ENCODE measurements at regions not wholly inside any gene's neighbourhood (a gene's known extent, or its start where the extent isn't known, plus 50 kb on each side); places are given as distances from the start of the nearest gene placed in this dataset.

DNA sequence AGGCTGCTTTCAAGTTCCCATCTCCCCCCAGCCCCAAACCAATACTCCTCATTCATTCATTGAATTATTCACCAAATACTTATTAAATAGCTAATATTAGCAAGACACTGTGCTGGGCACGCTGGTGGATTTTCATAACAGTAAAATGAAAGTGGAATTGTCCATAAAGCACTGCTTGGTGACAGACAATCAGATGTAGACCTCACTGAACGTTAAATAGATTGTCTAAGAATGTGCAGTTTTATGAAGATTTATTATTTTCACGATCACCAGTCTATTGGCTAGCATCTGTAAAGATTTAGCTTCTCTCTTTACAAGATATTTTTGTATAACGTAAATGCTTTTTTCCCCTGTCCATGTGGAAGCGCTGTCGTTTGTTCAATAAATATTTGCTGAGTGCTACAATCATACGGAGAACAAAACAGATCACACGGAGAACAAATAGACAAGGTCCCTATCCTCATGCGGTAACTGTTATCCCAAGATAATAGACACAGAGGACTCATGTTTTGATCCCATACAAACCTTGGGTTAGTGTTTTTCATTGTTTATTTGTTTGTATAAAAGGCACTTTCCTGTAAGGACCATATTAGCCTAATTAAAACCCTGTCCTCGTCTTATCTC is 397.6 kb downstream of the BCAT1 start:
- H3K79me1 ChIP-seq (ENCODE audit: low read depth in 1 of 2, low read length in 2 of 2): peaks cover 32 to 58% of the 10 kb centered on the region in 2 experiments
- ChIA-PET POLR2A (ENCODE audit: unreplicated experiment) (no interaction called here), CTCF (no interaction called here)
- ATAC-seq (ENCODE audit: low read depth) (0 out of 2 replicates have a peak, but pooled peaks have one; percentile 17), DNase-seq (no peak)
- no peaks in the 10 kb centered on the region for H3K9me3 ChIP-seq (ENCODE audit: control insufficient read depth, insufficient read depth, low read length)
- H2AK5ac ChIP-seq (ENCODE audit: low read depth, low read length): no peak overlapping the region
- dilution Hi-C loops (cut with HindIII; ENCODE audit: low sequenced_read_pairs, unreplicated experiment): no loop called here
- no peak overlapping the region for H2AFZ ChIP-seq (replicated peaks; ENCODE audit: low read length, poor library complexity)
- no peak overlapping the region for H4K8ac ChIP-seq (ENCODE audit: low read depth in 2 of 2, low read length in 2 of 2)
- no peak overlapping the region for H4K91ac ChIP-seq (ENCODE audit: insufficient read depth, low read depth, low read length)
- H3K4me1 ChIP-seq (ENCODE audit: control insufficient read depth, insufficient read depth, low read length): peaks cover 2% of the 10 kb centered on the region
- H3K27me3 ChIP-seq (ENCODE audit: control insufficient read depth, insufficient read depth, low read length): no peaks in the 10 kb centered on the region
- H3K14ac ChIP-seq (replicated peaks; ENCODE audit: low read depth, low read length): peak overlapping the region; percentile 69; the same call in 1 of the 2 replicates
- H2BK5ac ChIP-seq (ENCODE audit: low read depth, low read length, poor library complexity, severe bottlenecking): no peak overlapping the region
- H4K20me1 ChIP-seq (ENCODE audit: insufficient read depth, low read length): peaks cover 5% of the 10 kb centered on the region; the same call in 1 of the 2 replicates
- H3K4me3 ChIP-seq (ENCODE audit: insufficient read depth, low read depth, low read length): peak overlapping the region; percentile 12; the same call in 1 of the 2 replicates
- H3K18ac ChIP-seq (ENCODE audit: low read depth, low read length): peak overlapping the region; percentile 2; the same call in 1 of the 2 replicates
- TF ChIP-seq BHLHE40 (IDR thresholded peaks at IDR 0.05; ENCODE audit: low read depth, low read length) (no peak), NFE2L2 (IDR thresholded peaks at IDR 0.05; ENCODE audit: low read depth, low read length) (no peak), MXI1 (IDR thresholded peaks at IDR 0.05; ENCODE audit: borderline replicate concordance, low read depth, low read length) (no peak), MAZ (IDR thresholded peaks at IDR 0.05; ENCODE audit: borderline replicate concordance, low read depth, low read length) (no peak)
- BruUV-seq (replicated peaks): no TSS peak
- no peak overlapping the region for H4K5ac ChIP-seq (ENCODE audit: low read depth, low read length)
- peaks cover 2% of the 10 kb centered on the region; the same call in 1 of the 2 replicates for H3K9me1 ChIP-seq (ENCODE audit: insufficient read depth, low read length)
- H3K4ac ChIP-seq (ENCODE audit: low read depth, low read length): no peak overlapping the region
- peak overlapping the region; percentile 33; the same call in 1 of the 2 replicates for H3K9ac ChIP-seq (ENCODE audit: low read depth, low read length)
- H2AK9ac ChIP-seq (replicated peaks; ENCODE audit: low read depth, low read length, poor library complexity): no peak overlapping the region
- H3K4me2 ChIP-seq (ENCODE audit: low read depth, low read length): peak overlapping the region; percentile 94
- no peak overlapping the region for H3K56ac ChIP-seq (ENCODE audit: extremely low read depth, insufficient read depth, low read length)
- H2BK120ac ChIP-seq (ENCODE audit: low read depth, low read length): no peak overlapping the region
- H3K36me3 ChIP-seq (ENCODE audit: control insufficient read depth, insufficient read depth, low read length): no peaks in the 10 kb centered on the region
- in situ Hi-C loops (cut with MboI; ENCODE audit: low sequenced_read_pairs): loop anchor here (25.0 kb wide), 1 partner anchor 439 kb away; no protein-coding TSS in a partner anchor
- H2BK20ac ChIP-seq (ENCODE audit: low read depth, low read length): peak overlapping the region; percentile 17; the same call in 1 of the 2 replicates
- H3K27ac ChIP-seq (ENCODE audit: insufficient read depth, low read length): no peak overlapping the region
- intact Hi-C loops (cut with micrococcal nuclease): no loop called here
- H3K23ac ChIP-seq (ENCODE audit: low read depth, low read length): peak overlapping the region; percentile 15; the same call in 1 of the 2 replicates
- H2BK15ac ChIP-seq (ENCODE audit: low read depth, low read length): no peak overlapping the region
- 40% methylated on average over 1 of the region's 10 CpGs; no CpG with 5 or more reads in 1 of the 2 experiments for WGBS, 2 experiments (ENCODE audit: extremely low coverage in 2 of 2, insufficient read length in 1 of 2)

All from IMR-90 (cell line).